Tibial nerve (tissue), 4 donors: ENCODE measurements at regions not wholly inside any gene's neighbourhood (a gene's known extent, or its start where the extent isn't known, plus 50 kb on each side); places are given as distances from the start of the nearest gene placed in this dataset.

Source experiments
- DNase-seq, 2 donors: peaks; one replicate each; pipeline ENCODE4 v3.0.0-alpha.2; 2019; ENCODE audit warnings: low spot score in 2 of 2
- H3K27ac ChIP-seq, 4 donors: fragments of 200-600 bp; sonication (generic) in 3 of 4; one replicate each; pipeline ENCODE4 v1.5.1; 2017 to 2019; ENCODE audit warnings: mild to moderate bottlenecking in 1 of 4
- H3K27me3 ChIP-seq, 2 donors: fragments of 200-600 bp; sonication (generic) in 1 of 2; one replicate each; pipeline versions ENCODE4 v1.5.1 to v1.6.0; 2017 to 2019
- H3K36me3 ChIP-seq, 3 donors: fragments of 200-600 bp; sonication (generic); one replicate each; pipeline ENCODE4 v1.5.1; 2018 to 2019
- H3K4me1 ChIP-seq, 4 donors: fragments of 200-600 bp; sonication (generic) in 3 of 4; one replicate each; pipeline ENCODE4 v1.5.1; 2017 to 2019
- H3K4me3 ChIP-seq, 4 donors: fragments of 200-600 bp; sonication (generic) in 3 of 4; one replicate each; pipeline ENCODE4 v1.5.1; 2017 to 2019; ENCODE audit warnings: mild to moderate bottlenecking in 1 of 4, moderate library complexity in 1 of 4
- H3K9me3 ChIP-seq, 4 donors: fragments of 200-600 bp; sonication (generic) in 3 of 4; one replicate each; pipeline ENCODE4 v1.5.1; 2017 to 2019
- EP300 ChIP-seq, 2 donors: sonication (generic); formaldehyde crosslinking; IDR thresholded peaks; one replicate each; pipeline ENCODE4 v1.6.1; 2017; ENCODE audit warnings: antibody characterized with exemption in 2 of 2, mild to moderate bottlenecking in 1 of 2
- POLR2A ChIP-seq, 2 donors: fragments of 450-650 bp; IDR thresholded peaks; one replicate each; pipeline ENCODE4 v1.6.1; 2017; ENCODE audit warnings: antibody characterized with exemption in 2 of 2, mild to moderate bottlenecking in 2 of 2, moderate library complexity in 2 of 2
- WGBS, 2 donors: methylation state at CpG; one replicate each; pipeline ENCODE4 v1.1.5; 2018; 5-methylcytosine and 5-hydroxymethylcytosine counted together
- TF ChIP-seq, protein P1 (sequence below), 5 experiments: fragments of 200-600 bp in 3 of 5; fragments of 450-650 bp in 2 of 5; sonication (generic) in 3 of 5; IDR thresholded peaks; one replicate each; pipeline ENCODE4 v1.5.1; 2016 to 2019; ENCODE audit warnings: antibody characterized with exemption in 5 of 5, mild to moderate bottlenecking in 3 of 5, moderate library complexity in 2 of 5

- TF ChIP-seq POLR2A (IDR thresholded peaks at IDR 0.05) (no peak), EP300 (IDR thresholded peaks at IDR 0.05) (no peak)
- TF ChIP-seq, protein P1, sequence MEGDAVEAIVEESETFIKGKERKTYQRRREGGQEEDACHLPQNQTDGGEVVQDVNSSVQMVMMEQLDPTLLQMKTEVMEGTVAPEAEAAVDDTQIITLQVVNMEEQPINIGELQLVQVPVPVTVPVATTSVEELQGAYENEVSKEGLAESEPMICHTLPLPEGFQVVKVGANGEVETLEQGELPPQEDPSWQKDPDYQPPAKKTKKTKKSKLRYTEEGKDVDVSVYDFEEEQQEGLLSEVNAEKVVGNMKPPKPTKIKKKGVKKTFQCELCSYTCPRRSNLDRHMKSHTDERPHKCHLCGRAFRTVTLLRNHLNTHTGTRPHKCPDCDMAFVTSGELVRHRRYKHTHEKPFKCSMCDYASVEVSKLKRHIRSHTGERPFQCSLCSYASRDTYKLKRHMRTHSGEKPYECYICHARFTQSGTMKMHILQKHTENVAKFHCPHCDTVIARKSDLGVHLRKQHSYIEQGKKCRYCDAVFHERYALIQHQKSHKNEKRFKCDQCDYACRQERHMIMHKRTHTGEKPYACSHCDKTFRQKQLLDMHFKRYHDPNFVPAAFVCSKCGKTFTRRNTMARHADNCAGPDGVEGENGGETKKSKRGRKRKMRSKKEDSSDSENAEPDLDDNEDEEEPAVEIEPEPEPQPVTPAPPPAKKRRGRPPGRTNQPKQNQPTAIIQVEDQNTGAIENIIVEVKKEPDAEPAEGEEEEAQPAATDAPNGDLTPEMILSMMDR (IDR thresholded peaks at IDR 0.05) = no peak
- H3K27ac ChIP-seq = peak overlapping the region in 1 of 4 donors; percentile 66
- no peak overlapping the region for H3K4me3 ChIP-seq
- no peaks in the 10 kb centered on the region for H3K27me3 ChIP-seq
- DNase-seq = no peak
- peaks cover 0 to 31% (median 5%) of the 10 kb centered on the region in 4 donors for H3K4me1 ChIP-seq
- no peaks in the 10 kb centered on the region for H3K9me3 ChIP-seq
- H3K36me3 ChIP-seq = no peaks in the 10 kb centered on the region
- WGBS, 2 donors = 85 to 93% methylated on average over 2 of the region's 2 CpGs
Observed at GRCh38 chr3:153285982-153286381, 124.0 kb downstream of the RAP2B start.

DNA sequence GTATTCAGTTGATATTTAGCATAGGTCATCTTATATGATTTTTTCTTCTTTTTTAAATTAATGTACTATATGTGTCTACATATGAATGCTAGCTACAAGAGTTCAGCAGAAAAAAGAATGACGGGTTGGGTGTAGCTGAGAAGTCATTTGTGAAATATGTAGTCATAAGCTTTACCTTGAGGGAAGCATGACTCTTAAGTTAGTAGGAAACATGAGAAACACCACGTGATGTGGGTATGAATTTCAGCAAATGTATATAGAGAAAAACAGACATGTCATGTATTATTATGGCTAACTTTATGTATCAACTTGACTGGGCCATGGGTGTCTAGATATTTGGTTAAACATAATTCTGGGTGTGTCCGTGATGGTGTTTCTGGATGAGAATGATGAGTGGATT, 125.0 kb downstream of the RAP2B start:
- Histone ChIP-seq H3K4me3 (no peak overlapping the region), H3K27ac (no peak overlapping the region), H3K27me3 (no peaks in the 10 kb centered on the region), H3K4me1 (peaks cover 0 to 37% (median 5%) of the 10 kb centered on the region in 4 donors), H3K9me3 (no peaks in the 10 kb centered on the region), H3K36me3 (no peaks in the 10 kb centered on the region)
- WGBS, 2 donors = 95 to 96% methylated on average over 3 of the region's 3 CpGs
- no peak for DNase-seq
- no peak for TF ChIP-seq EP300 (IDR thresholded peaks at IDR 0.05)
- TF ChIP-seq, protein P1 (IDR thresholded peaks at IDR 0.05) = no peak

- DNase-seq = no peak
- H3K4me3 ChIP-seq = no peak overlapping the region
- H3K27ac ChIP-seq = no peak overlapping the region
- peaks cover 0 to 36% (median 5%) of the 10 kb centered on the region in 4 donors for H3K4me1 ChIP-seq
- no peaks in the 10 kb centered on the region for H3K9me3 ChIP-seq
- H3K36me3 ChIP-seq = no peaks in the 10 kb centered on the region
- TF ChIP-seq EP300 (IDR thresholded peaks at IDR 0.05) = peak in 1 of 2 donors; percentile 54
- TF ChIP-seq, protein P1 (IDR thresholded peaks at IDR 0.05) = no peak
- no peak for TF ChIP-seq POLR2A (IDR thresholded peaks at IDR 0.05)
- 63 to 78% methylated on average over 3 of the region's 3 CpGs for WGBS, 2 donors
- no peaks in the 10 kb centered on the region for H3K27me3 ChIP-seq
Observed at GRCh38 chr3:153289334-153289808, 127.3 kb downstream of the RAP2B start.

DNA sequence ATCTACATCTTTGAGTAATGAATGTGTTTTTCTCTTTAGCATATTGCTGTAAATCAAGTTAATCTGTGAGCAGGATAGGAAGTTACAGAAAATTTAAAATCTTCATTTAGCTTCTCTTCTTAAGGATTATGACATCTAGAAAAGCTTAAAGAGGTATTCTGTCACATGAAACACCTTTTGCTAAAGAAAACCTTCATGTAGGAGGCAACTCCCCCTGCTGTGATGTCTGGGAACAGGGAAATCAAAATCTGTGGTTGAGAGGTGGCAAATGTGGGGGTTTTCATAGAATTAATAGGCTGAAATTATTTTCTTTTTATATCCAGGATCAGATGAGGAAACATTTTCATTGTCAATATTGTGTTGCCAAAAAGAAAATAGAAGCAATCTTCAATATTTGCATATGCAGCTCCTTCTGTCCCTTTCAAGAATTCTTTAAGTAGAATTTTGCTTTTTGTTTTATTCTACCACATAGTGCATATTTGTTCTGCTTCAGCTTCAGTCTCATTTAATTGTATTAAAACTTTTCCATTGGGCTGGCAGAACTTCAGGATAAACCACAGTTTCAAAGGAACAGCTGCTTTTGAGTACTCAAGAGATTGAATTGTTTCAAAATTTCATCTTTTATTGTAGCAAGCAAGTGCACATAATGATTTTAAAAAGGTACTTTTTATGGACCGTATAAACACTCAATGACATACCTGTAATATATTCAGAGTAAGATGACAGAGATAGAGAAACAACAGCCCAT, 128.4 kb downstream of the RAP2B start:
- Histone ChIP-seq H3K9me3 (no peaks in the 10 kb centered on the region), H3K36me3 (no peaks in the 10 kb centered on the region), H3K4me3 (no peak overlapping the region), H3K4me1 (peaks cover 0 to 25% (median 1%) of the 10 kb centered on the region in 4 donors), H3K27me3 (no peaks in the 10 kb centered on the region), H3K27ac (peak overlapping the region in 2 of 4 donors; percentile 10 to 44)
- TF ChIP-seq POLR2A (IDR thresholded peaks at IDR 0.05) (no peak), EP300 (IDR thresholded peaks at IDR 0.05) (no peak)
- TF ChIP-seq, protein P1 (IDR thresholded peaks at IDR 0.05) = no peak
- WGBS, 2 donors = 31% methylated on average over 1 of the region's 1 CpG
- DNase-seq = no peak

GRCh38 chr3:153291059-153291685, 129.1 kb downstream of the RAP2B start:
- TF ChIP-seq EP300 (IDR thresholded peaks at IDR 0.05) (no peak), POLR2A (IDR thresholded peaks at IDR 0.05) (no peak)
- TF ChIP-seq, protein P1 (IDR thresholded peaks at IDR 0.05) = peak in 3 of 5 experiments; percentile 19 to 37 (median 21)
- WGBS, 2 donors = 48 to 57% methylated on average over 3 of the region's 3 CpGs
- Histone ChIP-seq H3K27ac (peak overlapping the region in 2 of 4 donors; percentile 9 to 10), H3K4me3 (no peak overlapping the region), H3K27me3 (no peaks in the 10 kb centered on the region), H3K9me3 (no peaks in the 10 kb centered on the region), H3K4me1 (peaks cover 0 to 20% (median 1%) of the 10 kb centered on the region in 4 donors), H3K36me3 (no peaks in the 10 kb centered on the region)
- no peak for DNase-seq
